ENCODE measurements at regions not wholly inside any gene's neighbourhood (a gene's known extent, or its start where the extent isn't known, plus 50 kb on each side); places are given as distances from the start of the nearest gene placed in this dataset.

GRCh38 chr13:59205501-59205900, 958.2 kb downstream of the DIAPH3 start:
- Histone ChIP-seq H3T11ph (ENCODE audit: low read length) (no peak overlapping the region), H3K79me1 (ENCODE audit: insufficient read depth, low read depth, low read length, poor library complexity, severe bottlenecking) (no peaks in the 10 kb centered on the region), H3K79me2 (ENCODE audit: insufficient read depth, low read length) (no peaks in the 10 kb centered on the region), H3K4ac (ENCODE audit: low read depth, low read length) (no peak overlapping the region), H4K8ac (replicated peaks; ENCODE audit: insufficient read length, low read depth, low read length) (no peak overlapping the region), H2AK5ac (ENCODE audit: insufficient read length, low read length) (no peak overlapping the region), H3K27ac (ENCODE audit: insufficient read length, low read depth, low read length) (no peak overlapping the region), H3K4me1 (ENCODE audit: insufficient read depth, low read length) (no peaks in the 10 kb centered on the region), H3K9me3 (ENCODE audit: control insufficient read depth, low read depth, low read length) (no peaks in the 10 kb centered on the region), H3K4me2 (ENCODE audit: insufficient read depth, insufficient read length, low read length) (no peak overlapping the region), H4K5ac (ENCODE audit: insufficient read length, low read depth, low read length) (no peak overlapping the region), H3K56ac (ENCODE audit: insufficient read length, low read depth, low read length) (no peak overlapping the region), H2AFZ (ENCODE audit: low read length) (no peak overlapping the region), H3K9ac (ENCODE audit: extremely low read depth, insufficient read length, low read length) (no peak overlapping the region), H2BK15ac (ENCODE audit: low read depth, low read length) (no peak overlapping the region), H3K27me3 (ENCODE audit: insufficient read depth, low read length) (no peaks in the 10 kb centered on the region), H2BK5ac (ENCODE audit: insufficient read length, low read length) (no peak overlapping the region), H2BK120ac (ENCODE audit: low read depth, low read length, poor library complexity, severe bottlenecking) (no peak overlapping the region), H2BK20ac (ENCODE audit: low read depth, low read length, poor library complexity, severe bottlenecking) (no peak overlapping the region), H2BK12ac (ENCODE audit: insufficient read length, low read depth, low read length) (no peak overlapping the region), H3K18ac (ENCODE audit: insufficient read length, low read depth, low read length) (no peak overlapping the region), H4K91ac (ENCODE audit: insufficient read length, low read depth, low read length) (no peak overlapping the region), H3K23me2 (ENCODE audit: insufficient read length, low read depth, low read length, poor library complexity, severe bottlenecking) (no peaks in the 10 kb centered on the region), H4K20me1 (ENCODE audit: control insufficient read depth, insufficient read depth, insufficient read length) (no peaks in the 10 kb centered on the region), H3K14ac (ENCODE audit: insufficient read depth, low read length) (no peak overlapping the region), H3K23ac (ENCODE audit: insufficient read length, low read depth, low read length) (no peak overlapping the region)
- no peak for DNase-seq
- no CpG with 5 or more reads among the region's 5 CpGs for WGBS (ENCODE audit: extremely low coverage, insufficient read length, low lambda C conversion rate)
- H3K27me3 Mint-ChIP-seq (ENCODE audit: low read depth): no peaks in the 10 kb centered on the region
- H3K4me3 Mint-ChIP-seq: no peak overlapping the region
- no peak overlapping the region for H3K27ac Mint-ChIP-seq
- H3K4me1 Mint-ChIP-seq: no peaks in the 10 kb centered on the region
- no peak for TF ChIP-seq CTCF (conservative IDR thresholded peaks at IDR 0.05)
- 0 out of 5 replicates have a peak, but pooled peaks cover 0 to 7% of the 10 kb centered on the region in 2 experiments for H3K9me3 Mint-ChIP-seq
- 0 out of 7 replicates have a peak, but pooled peaks cover 0 to 5% (median 0%) of the 10 kb centered on the region in 3 experiments for H3K36me3 Mint-ChIP-seq (ENCODE audit: insufficient read depth in 1 of 3, low read depth in 3 of 3)
